HEK293 (cell line): ENCODE measurements at regions not wholly inside any gene's neighbourhood (a gene's known extent, or its start where the extent isn't known, plus 50 kb on each side); places are given as distances from the start of the nearest gene placed in this dataset.

Source experiments
- BCL11A ChIP-seq: fragments of 450-650 bp; formaldehyde crosslinking; IDR thresholded peaks from 2 replicates; pipeline ENCODE4 v1.5.1; 2016; ENCODE audit warnings: low read depth, missing biosample characterization, missing genetic modification characterization
- CTCF ChIP-seq: fragments of 450-650 bp; formaldehyde crosslinking; IDR thresholded peaks from 2 replicates; pipeline ENCODE4 v1.5.1; 2016; ENCODE audit warnings: missing biosample characterization, missing genetic modification characterization
- REST ChIP-seq: fragments of 450-650 bp; formaldehyde crosslinking; IDR thresholded peaks from 2 replicates; pipeline ENCODE4 v1.5.1; 2016; ENCODE audit warnings: missing biosample characterization, missing genetic modification characterization
- SCRT1 ChIP-seq: fragments of 450-650 bp; formaldehyde crosslinking; IDR thresholded peaks from 2 replicates; pipeline ENCODE4 v1.5.1; 2016; ENCODE audit warnings: missing biosample characterization, missing genetic modification characterization, borderline replicate concordance
- TCF7L2 ChIP-seq: IDR thresholded peaks from 2 replicates; pipeline ENCODE4 v1.6.1; 2011; ENCODE audit warnings: low read depth, mild to moderate bottlenecking, inconsistent platforms, low read length, moderate library complexity, borderline replicate concordance
- ZNF138 ChIP-seq: fragments of 450-650 bp; formaldehyde crosslinking; IDR thresholded peaks from 2 replicates; pipeline ENCODE4 v1.5.1; 2016; ENCODE audit warnings: missing biosample characterization, missing genetic modification characterization, borderline replicate concordance
- ZNF174 ChIP-seq: fragments of 450-650 bp; formaldehyde crosslinking; IDR thresholded peaks from 2 replicates; pipeline ENCODE4 v1.5.0; 2017; ENCODE audit warnings: missing biosample characterization, mild to moderate bottlenecking, missing genetic modification characterization
- ZNF223 ChIP-seq: fragments of 450-650 bp; formaldehyde crosslinking; IDR thresholded peaks from 2 replicates; pipeline ENCODE4 v1.5.1; 2016; ENCODE audit warnings: missing biosample characterization, missing genetic modification characterization
- ZNF24 ChIP-seq: fragments of 450-650 bp; formaldehyde crosslinking; IDR thresholded peaks from 2 replicates; pipeline ENCODE4 v1.5.1; 2016; ENCODE audit warnings: missing biosample characterization, missing genetic modification characterization
- ZNF391 ChIP-seq: fragments of 450-650 bp; formaldehyde crosslinking; IDR thresholded peaks from 2 replicates; pipeline ENCODE4 v1.5.1; 2016; ENCODE audit warnings: low read depth, missing biosample characterization, missing genetic modification characterization, borderline replicate concordance
- ZNF544 ChIP-seq: fragments of 450-650 bp; formaldehyde crosslinking; IDR thresholded peaks from 2 replicates; pipeline ENCODE4 v1.5.0; 2017; ENCODE audit warnings: missing biosample characterization, missing genetic modification characterization
- ZNF549 ChIP-seq: fragments of 450-650 bp; IDR thresholded peaks from 2 replicates; pipeline ENCODE4 v1.5.1; 2018; ENCODE audit warnings: missing biosample characterization, missing genetic modification characterization, mild to moderate bottlenecking, inconsistent platforms, moderate library complexity
- ZNF626 ChIP-seq: fragments of 450-650 bp; sonication (Bioruptor Pico); formaldehyde crosslinking; IDR thresholded peaks from 2 replicates; pipeline ENCODE4 v1.5.1; 2018; ENCODE audit warnings: missing biosample characterization, missing genetic modification characterization, inconsistent platforms
- ZNF658 ChIP-seq: fragments of 450-650 bp; formaldehyde crosslinking; IDR thresholded peaks from 2 replicates; pipeline ENCODE4; 2016; ENCODE audit warnings: missing biosample characterization, missing genetic modification characterization

GRCh38 chr10:44765299-44765698 is 145.8 kb upstream of the TMEM72 start:
- TF ChIP-seq CTCF (tag by site-specific recombination) (no peak), ZNF138 (no peak), ZNF223 (no peak), BCL11A (tag by site-specific recombination) (no peak), TCF7L2 (no peak), SCRT1 (tag by site-specific recombination) (no peak), ZNF549 (tag by site-specific recombination) (no peak), ZNF544 (tag by site-specific recombination) (no peak), ZNF24 (tag by site-specific recombination) (no peak), REST (no peak), ZNF626 (tag by site-specific recombination) (no peak), ZNF174 (tag by site-specific recombination) (no peak), ZNF391 (tag by site-specific recombination) (no peak), ZNF658 (tag by site-specific recombination) (no peak)
